GM19455 (cell line): ENCODE measurements at regions not wholly inside any gene's neighbourhood (a gene's known extent, or its start where the extent isn't known, plus 50 kb on each side); places are given as distances from the start of the nearest gene placed in this dataset.
"Not testable (repeated sequence)": the region's sequence is repeated elsewhere in the genome, so short reads cannot be mapped to it uniquely, and the experiment has no call there.

ENCODE experiments used
- ATAC-seq: cut with Tn5 transposase; IDR thresholded peaks from one replicate; pipeline ENCODE4 v1.9.1; 2021; ENCODE audit not compliant: unreplicated experiment

GRCh38 chr10:111560027-111560426 is 483.2 kb downstream of the ADRA2A start:
- no peak for ATAC-seq

GRCh38 chr10:111561124-111561523 is 484.3 kb downstream of the ADRA2A start:
- ATAC-seq: no peak

GRCh38 chr10:111565542-111565941 is 488.7 kb downstream of the ADRA2A start:
- ATAC-seq: no peak

GRCh38 chr10:111578076-111578475 is 501.2 kb downstream of the ADRA2A start:
- no peak for ATAC-seq

GRCh38 chr10:111579473-111579872 is 502.6 kb downstream of the ADRA2A start:
- ATAC-seq: no peak

- no peak for ATAC-seq
Observed at GRCh38 chr10:111590703-111591102, 513.9 kb downstream of the ADRA2A start.

- no peak for ATAC-seq
Observed at GRCh38 chr10:111593578-111593977, 516.7 kb downstream of the ADRA2A start.

GRCh38 chr10:111595173-111595572 is 518.3 kb downstream of the ADRA2A start:
- ATAC-seq: no peak

- peak; percentile 94 for ATAC-seq
Observed at GRCh38 chr10:111598433-111599059, 521.7 kb downstream of the ADRA2A start.

GRCh38 chr10:111599943-111600342 is 523.1 kb downstream of the ADRA2A start:
- no peak for ATAC-seq

- ATAC-seq: no peak
Observed at GRCh38 chr10:111600772-111601171, 523.9 kb downstream of the ADRA2A start.

- no peak for ATAC-seq
Observed at GRCh38 chr10:111612273-111612672, 535.4 kb downstream of the ADRA2A start.

- ATAC-seq: no peak
Observed at GRCh38 chr10:111634191-111634590, 549.4 kb downstream of the GPAM start.

- ATAC-seq: no peak
Observed at GRCh38 chr10:111646021-111646420, 537.5 kb downstream of the GPAM start.

- ATAC-seq: no peak
Observed at GRCh38 chr10:111648046-111648445, 535.5 kb downstream of the GPAM start.

- ATAC-seq: not testable (repeated sequence)
Observed at GRCh38 chr10:111649080-111649479, 534.5 kb downstream of the GPAM start.

GRCh38 chr10:111650088-111650487 is 533.5 kb downstream of the GPAM start:
- no peak for ATAC-seq

- no peak for ATAC-seq
Observed at GRCh38 chr10:111656066-111656465, 527.5 kb downstream of the GPAM start.

- no peak for ATAC-seq
Observed at GRCh38 chr10:111677759-111678158, 505.8 kb downstream of the GPAM start.

- no peak for ATAC-seq
Observed at GRCh38 chr10:111686796-111687195, 496.8 kb downstream of the GPAM start.

- ATAC-seq: no peak
Observed at GRCh38 chr10:111698711-111699110, 484.9 kb downstream of the GPAM start.

- no peak for ATAC-seq
Observed at GRCh38 chr10:111703986-111704385, 479.6 kb downstream of the GPAM start.

GRCh38 chr10:111705021-111705420 is 478.5 kb downstream of the GPAM start:
- ATAC-seq: no peak
